GM12891 (cell line): ENCODE measurements at regions not wholly inside any gene's neighbourhood (a gene's known extent, or its start where the extent isn't known, plus 50 kb on each side); places are given as distances from the start of the nearest gene placed in this dataset.

ENCODE experiments used
- DNase-seq: peaks from one replicate; pipeline ENCODE4 v3.0.0; 2011; ENCODE audit warnings: low spot score; ENCODE audit not compliant: insufficient read length
- FAIRE-seq: peaks from 2 replicates; lab custom pipeline; 2011; peaks lifted over from hg19 to GRCh38; lab: Jason Lieb, UNC
- PAX5 ChIP-seq: IDR thresholded peaks from 2 replicates; pipeline ENCODE4 v1.6.1; 2011; ENCODE audit warnings: low read length, moderate library complexity, mild to moderate bottlenecking; ENCODE audit not compliant: insufficient read depth, severe bottlenecking
- POLR2A ChIP-seq: IDR thresholded peaks from 2 replicates; pipeline ENCODE4 v1.6.1; 2011; ENCODE audit warnings: low read depth, low read length, control low read depth
- POLR2AphosphoS5 ChIP-seq: IDR thresholded peaks from 2 replicates; pipeline ENCODE4 v1.6.1; 2011; ENCODE audit warnings: low read depth, low read length, control low read depth
- POU2F2 ChIP-seq: IDR thresholded peaks from 2 replicates; pipeline ENCODE4 v1.6.1; 2011; ENCODE audit warnings: low read depth, mild to moderate bottlenecking, control low read depth, low read length, moderate library complexity
- SPI1 ChIP-seq: IDR thresholded peaks from 2 replicates; pipeline ENCODE4 v1.6.1; 2011; ENCODE audit warnings: low read depth, low read length, control low read depth
- TAF1 ChIP-seq: IDR thresholded peaks from 2 replicates; pipeline ENCODE4 v1.6.1; 2011; ENCODE audit warnings: low read depth, low read length, control low read depth

DNA sequence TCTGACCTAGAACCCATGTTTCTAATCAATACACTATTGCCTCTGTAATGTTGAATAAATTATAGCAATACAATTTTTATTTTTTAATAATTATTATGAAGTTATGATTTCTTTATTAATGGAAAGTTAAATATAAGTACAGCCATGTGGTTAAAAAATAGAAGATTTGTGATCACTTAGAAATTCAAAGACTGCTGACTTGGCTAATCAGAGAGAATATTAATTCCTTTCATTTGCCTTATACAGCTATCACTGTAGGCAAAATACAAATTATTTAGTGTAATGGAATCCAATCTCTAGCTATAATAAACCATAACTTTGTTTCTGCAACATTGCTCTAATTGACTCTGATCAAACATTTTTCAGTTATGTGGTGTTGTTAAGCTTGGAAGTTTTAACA, 255.0 kb upstream of the TAS2R1 start:
- DNase-seq (no peak), FAIRE-seq (no peak)
- TF ChIP-seq SPI1 (no peak), POLR2AphosphoS5 (no peak), TAF1 (no peak), PAX5 (no peak), POU2F2 (no peak), POLR2A (no peak)

DNA sequence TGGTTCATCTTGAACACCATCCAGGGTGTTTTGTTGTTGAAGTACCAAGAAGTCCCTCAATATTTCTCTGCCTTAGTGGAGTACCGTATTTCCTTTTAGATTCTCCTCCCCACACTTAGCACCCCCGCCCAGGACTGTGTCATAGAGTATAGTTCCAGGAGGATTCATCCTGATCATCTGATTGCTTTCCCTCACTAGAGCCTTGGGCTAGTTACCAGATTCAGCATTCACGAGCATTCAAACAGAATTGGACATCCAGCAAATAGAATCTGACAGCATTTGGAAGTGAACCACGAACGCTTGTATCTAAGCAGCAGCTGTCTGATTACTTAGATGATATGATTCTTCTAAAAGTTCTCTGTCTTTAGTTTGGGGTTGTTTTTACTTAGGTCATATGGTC, 248.1 kb upstream of the TAS2R1 start:
- DNase-seq (no peak), FAIRE-seq (no peak)
- TF ChIP-seq TAF1 (no peak), SPI1 (no peak), POLR2AphosphoS5 (no peak), POU2F2 (no peak)

DNA sequence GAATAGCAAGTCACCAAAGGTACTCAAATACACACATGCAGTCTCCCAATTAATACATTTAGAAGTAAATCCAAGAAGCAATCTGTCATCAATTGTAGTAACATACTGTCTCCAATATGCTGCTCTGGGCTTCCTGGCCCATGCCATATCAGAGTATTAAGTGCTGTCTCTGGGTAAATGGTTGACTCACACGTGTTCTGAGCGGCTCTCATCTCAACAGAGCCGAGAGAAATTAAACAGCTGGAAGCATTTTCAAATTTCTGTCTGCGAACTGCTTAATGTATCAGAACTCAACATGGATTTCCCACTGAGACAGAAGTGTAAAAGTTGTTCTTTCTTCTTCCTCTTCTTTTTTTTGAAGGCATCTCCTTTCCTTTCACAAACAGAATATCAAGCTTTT, 247.3 kb upstream of the TAS2R1 start:
- no peak for TF ChIP-seq POU2F2
- no peak for TF ChIP-seq POLR2A
- no peak for TF ChIP-seq TAF1
- TF ChIP-seq POLR2AphosphoS5 = no peak
- no peak for TF ChIP-seq PAX5
- TF ChIP-seq SPI1 = no peak
- FAIRE-seq (no peak), DNase-seq (no peak)

DNA sequence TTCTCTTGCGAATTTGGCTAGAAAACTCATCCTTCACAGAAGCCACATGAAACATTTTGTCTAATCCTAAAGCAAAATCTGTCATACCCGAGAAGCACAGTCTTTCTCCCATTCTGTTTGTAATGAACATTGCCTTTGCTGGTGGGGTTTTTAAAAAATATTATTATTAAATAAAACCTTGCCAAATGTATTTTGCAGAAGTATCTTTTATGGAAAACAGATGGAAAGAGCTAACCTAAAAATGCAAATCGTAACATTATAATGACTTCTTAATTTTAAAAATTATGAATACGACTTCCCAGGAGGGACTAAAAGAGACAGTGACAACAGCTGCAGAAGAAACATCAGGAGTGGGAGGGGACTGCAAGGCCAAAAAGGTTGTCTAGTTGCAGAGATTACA, 246.3 kb upstream of the TAS2R1 start:
- no peak for TF ChIP-seq POLR2A
- no peak for TF ChIP-seq POU2F2
- TF ChIP-seq PAX5 = no peak
- no peak for TF ChIP-seq SPI1
- no peak for TF ChIP-seq POLR2AphosphoS5
- no peak for TF ChIP-seq TAF1
- no peak for DNase-seq
- no peak for FAIRE-seq

DNA sequence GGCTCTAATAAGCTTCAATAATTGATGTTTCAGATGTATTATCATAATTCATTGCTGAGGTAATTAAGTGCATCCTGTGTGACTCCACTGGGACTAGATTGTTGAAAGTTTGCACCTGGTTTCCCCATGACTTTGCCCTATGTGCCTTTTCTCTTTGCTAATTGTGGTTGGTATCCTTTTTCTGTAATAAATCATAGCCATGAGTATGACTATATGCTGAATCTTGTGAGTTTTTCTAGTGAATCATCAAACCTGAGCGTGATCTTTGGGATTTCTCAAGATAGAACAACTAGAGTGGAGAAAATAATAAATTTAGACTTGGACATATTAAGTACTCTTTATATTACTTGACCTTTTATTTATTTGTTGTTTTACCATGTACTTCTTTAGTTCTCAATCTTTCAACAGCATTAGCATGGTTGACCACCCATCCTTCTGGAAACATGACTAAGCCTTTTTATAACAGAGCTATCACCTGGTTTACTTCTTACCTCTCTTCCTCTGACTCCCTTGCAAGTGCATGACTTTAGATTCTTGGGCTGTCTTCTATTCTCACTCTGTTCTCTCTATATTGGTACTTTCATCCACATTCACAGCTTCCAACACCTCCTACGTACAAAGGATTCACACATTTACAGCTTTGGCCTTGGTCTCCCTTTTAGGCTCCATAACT, 239.6 kb upstream of the TAS2R1 start:
- no peak for DNase-seq
- TF ChIP-seq SPI1 (no peak), PAX5 (no peak), POLR2A (no peak), POU2F2 (no peak), POLR2AphosphoS5 (no peak), TAF1 (no peak)
- no peak for FAIRE-seq

DNA sequence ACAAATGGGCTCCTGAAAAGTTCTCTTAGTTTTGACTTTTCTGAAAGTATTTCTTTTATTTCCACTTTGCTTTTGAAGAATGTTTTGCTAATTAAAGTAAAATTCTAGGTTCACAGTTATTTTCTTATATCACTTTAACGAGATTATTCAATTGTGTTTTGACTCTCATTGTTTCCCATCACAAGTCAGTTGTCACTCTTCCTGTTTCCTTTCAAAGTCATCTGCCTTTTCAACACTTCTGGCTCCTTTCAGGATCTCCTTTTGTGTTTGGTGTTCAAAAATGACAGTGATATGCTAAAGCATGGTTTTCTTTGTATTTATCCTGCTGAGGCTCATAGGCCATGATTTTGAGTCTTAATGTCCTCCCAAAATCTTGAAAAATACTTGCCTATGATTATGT, 235.4 kb upstream of the TAS2R1 start:
- DNase-seq = no peak

DNA sequence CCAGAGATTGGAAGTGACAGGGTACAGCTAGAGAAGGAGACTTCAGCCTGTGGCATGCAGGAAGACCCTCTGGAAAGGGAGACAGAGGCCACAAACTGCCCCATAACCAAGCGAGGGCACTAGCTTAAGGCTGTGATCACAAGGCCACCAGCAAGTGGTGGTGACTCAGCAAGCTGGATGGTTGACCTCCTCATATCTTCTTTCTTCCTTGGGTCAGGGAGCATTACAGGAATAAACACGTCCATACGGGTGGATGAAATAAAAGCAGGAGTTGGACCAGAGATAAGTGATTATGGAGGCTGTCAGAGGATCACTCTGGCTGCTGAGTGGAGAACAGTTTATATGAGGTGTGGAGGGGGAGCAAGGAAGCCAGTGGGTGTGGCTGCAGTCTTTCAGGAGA, 234.6 kb upstream of the TAS2R1 start:
- FAIRE-seq = no peak
- no peak for DNase-seq
- no peak for TF ChIP-seq SPI1
- no peak for TF ChIP-seq POLR2A
- no peak for TF ChIP-seq TAF1
- no peak for TF ChIP-seq POLR2AphosphoS5
- TF ChIP-seq PAX5 = no peak
- TF ChIP-seq POU2F2 = no peak

More for the DNA sequence above, 235.4 kb upstream of the TAS2R1 start:
- TF ChIP-seq POU2F2 = no peak
- no peak for TF ChIP-seq PAX5
- TF ChIP-seq POLR2AphosphoS5 = no peak
- TF ChIP-seq TAF1 = no peak
- TF ChIP-seq POLR2A = no peak
- no peak for TF ChIP-seq SPI1
- FAIRE-seq = no peak

DNA sequence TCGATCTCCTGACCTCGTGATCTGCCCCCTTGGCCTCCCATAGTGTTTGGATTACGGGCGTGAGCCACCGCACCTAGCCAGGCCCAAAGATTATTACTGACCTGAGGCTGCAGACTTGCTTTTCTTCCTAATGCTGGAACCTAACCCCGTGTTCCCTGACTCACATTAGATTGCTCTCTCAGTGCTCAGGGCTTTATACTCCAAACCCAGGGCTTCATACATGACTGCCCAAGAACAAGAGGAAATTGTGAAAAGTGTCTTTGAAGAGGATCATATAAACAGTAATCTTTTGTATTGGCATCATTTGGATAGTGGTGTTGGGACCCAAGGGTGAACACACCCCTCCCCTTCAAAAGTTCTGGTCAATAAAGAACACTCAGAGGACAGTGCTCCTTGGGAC, 233.3 kb upstream of the TAS2R1 start:
- no peak for DNase-seq
- no peak for FAIRE-seq
- no peak for TF ChIP-seq PAX5
- no peak for TF ChIP-seq POU2F2
- TF ChIP-seq SPI1 = no peak
- no peak for TF ChIP-seq TAF1
- TF ChIP-seq POLR2A = no peak
- TF ChIP-seq POLR2AphosphoS5 = no peak

DNA sequence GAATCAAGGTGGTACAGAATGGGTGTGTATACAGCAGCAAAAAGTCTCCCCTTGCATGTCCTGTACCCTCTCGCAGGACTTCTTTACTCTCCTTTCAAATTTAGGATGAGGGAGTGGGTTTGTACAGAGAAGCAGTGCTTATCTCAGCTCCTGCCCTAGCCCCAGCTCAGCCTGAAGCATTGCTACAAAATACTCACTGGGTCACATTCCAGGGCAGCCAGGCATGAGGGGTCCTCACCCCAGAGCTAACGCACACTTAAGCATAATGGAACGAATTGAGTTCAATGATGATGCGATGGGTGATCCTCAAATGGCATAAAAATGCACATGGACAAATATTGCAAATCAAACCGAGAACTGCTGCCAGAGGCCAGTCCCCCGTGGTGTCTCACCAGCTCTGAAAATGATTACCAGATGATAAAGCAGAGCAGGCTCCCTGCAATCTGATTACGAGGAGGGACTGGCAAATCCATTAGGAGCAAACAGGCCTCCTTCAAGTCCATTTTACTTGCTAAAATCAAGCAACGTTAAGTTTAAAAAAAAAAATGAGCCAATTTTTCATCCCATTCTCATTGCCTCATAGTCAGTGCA, 231.6 kb upstream of the TAS2R1 start:
- no peak for FAIRE-seq
- TF ChIP-seq TAF1 (no peak), POU2F2 (no peak), PAX5 (no peak), POLR2AphosphoS5 (no peak), SPI1 (no peak), POLR2A (no peak)
- DNase-seq = no peak
